ENCODE measurements at regions not wholly inside any gene's neighbourhood (a gene's known extent, or its start where the extent isn't known, plus 50 kb on each side); places are given as distances from the start of the nearest gene placed in this dataset.

- intact Hi-C loops (cut with micrococcal nuclease) = no loop called here
- H4K20me1 ChIP-seq (ENCODE audit: insufficient read depth, low read length) = no peaks in the 10 kb centered on the region
- H2BK15ac ChIP-seq (ENCODE audit: low read depth, low read length) = no peak overlapping the region
- no peak overlapping the region for H2AFZ ChIP-seq (replicated peaks; ENCODE audit: low read length, poor library complexity)
- no peak overlapping the region for H2AK9ac ChIP-seq (replicated peaks; ENCODE audit: low read depth, low read length, poor library complexity)
- in situ Hi-C loops (cut with MboI; ENCODE audit: low sequenced_read_pairs) = no loop called here
- H3K56ac ChIP-seq (ENCODE audit: extremely low read depth, insufficient read depth, low read length) = no peak overlapping the region
- TF ChIP-seq RAD21 (IDR thresholded peaks at IDR 0.05; ENCODE audit: low read length) = no peak
- TF ChIP-seq FOS (IDR thresholded peaks at IDR 0.05; ENCODE audit: low read depth, low read length) = no peak
- no peak for TF ChIP-seq RCOR1 (IDR thresholded peaks at IDR 0.05; ENCODE audit: insufficient replicate concordance, low read length)
- no peak for TF ChIP-seq MXI1 (IDR thresholded peaks at IDR 0.05; ENCODE audit: borderline replicate concordance, low read depth, low read length)
- no peak for TF ChIP-seq CHD1 (IDR thresholded peaks at IDR 0.05; ENCODE audit: low read depth, low read length)
- no peak for TF ChIP-seq USF2 (IDR thresholded peaks at IDR 0.05; ENCODE audit: low read depth, low read length)
- no peak for TF ChIP-seq RFX5 (IDR thresholded peaks at IDR 0.05; ENCODE audit: low read depth, low read length)
- POLR2A ChIA-PET (ENCODE audit: unreplicated experiment) = no interaction called here
- 44% methylated on average over 1 of the region's 2 CpGs; no CpG with 5 or more reads in 1 of the 2 experiments for WGBS, 2 experiments (ENCODE audit: extremely low coverage in 2 of 2, insufficient read length in 1 of 2)
- no peak overlapping the region for H4K8ac ChIP-seq (ENCODE audit: low read depth in 2 of 2, low read length in 2 of 2)
- H3K27ac ChIP-seq (ENCODE audit: insufficient read depth, low read length) = no peak overlapping the region
- BruUV-seq (replicated peaks) = no TSS peak
- no peak overlapping the region for H4K91ac ChIP-seq (ENCODE audit: insufficient read depth, low read depth, low read length)
- H3K36me3 ChIP-seq (ENCODE audit: control insufficient read depth, insufficient read depth, low read length) = no peaks in the 10 kb centered on the region
- no peak overlapping the region for H3K9ac ChIP-seq (ENCODE audit: low read depth, low read length)
- H3K4me1 ChIP-seq (ENCODE audit: control insufficient read depth, insufficient read depth, low read length) = no peaks in the 10 kb centered on the region
- H3K18ac ChIP-seq (ENCODE audit: low read depth, low read length) = no peak overlapping the region
- H3K4me2 ChIP-seq (ENCODE audit: low read depth, low read length) = no peak overlapping the region
- H2BK20ac ChIP-seq (ENCODE audit: low read depth, low read length) = no peak overlapping the region
- ATAC-seq (ENCODE audit: low read depth) (no peak), DNase-seq (no peak)
- no peak overlapping the region for H3K23ac ChIP-seq (ENCODE audit: low read depth, low read length)
- no peak overlapping the region for H3K14ac ChIP-seq (replicated peaks; ENCODE audit: low read depth, low read length)
- no peak overlapping the region for H4K5ac ChIP-seq (ENCODE audit: low read depth, low read length)
- H3K27me3 ChIP-seq (ENCODE audit: control insufficient read depth, insufficient read depth, low read length) = no peaks in the 10 kb centered on the region
- no peaks in the 10 kb centered on the region for H3K79me1 ChIP-seq (ENCODE audit: low read depth in 1 of 2, low read length in 2 of 2)
- dilution Hi-C loops (cut with HindIII; ENCODE audit: low sequenced_read_pairs, unreplicated experiment) = no loop called here
- no peaks in the 10 kb centered on the region for H3K9me1 ChIP-seq (ENCODE audit: insufficient read depth, low read length)
- no peak overlapping the region for H2BK120ac ChIP-seq (ENCODE audit: low read depth, low read length)
- CTCF ChIA-PET = no interaction called here
- H2BK5ac ChIP-seq (ENCODE audit: low read depth, low read length, poor library complexity, severe bottlenecking) = no peak overlapping the region
- H3K4ac ChIP-seq (ENCODE audit: low read depth, low read length) = no peak overlapping the region
- H2AK5ac ChIP-seq (ENCODE audit: low read depth, low read length) = no peak overlapping the region
- H3K4me3 ChIP-seq (ENCODE audit: insufficient read depth, low read depth, low read length) = no peak overlapping the region
- peaks cover 14% of the 10 kb centered on the region for H3K9me3 ChIP-seq (ENCODE audit: control insufficient read depth, insufficient read depth, low read length)
These were observed 442.9 kb downstream of the NTRK2 start for GRCh38 chr9:85112391-85112790.
